HG02973 (cell line): ENCODE measurements at regions not wholly inside any gene's neighbourhood (a gene's known extent, or its start where the extent isn't known, plus 50 kb on each side); places are given as distances from the start of the nearest gene placed in this dataset.

Experiments
- ATAC-seq: cut with Tn5 transposase; IDR thresholded peaks from one replicate; pipeline ENCODE4 v1.9.1; 2021; ENCODE audit warnings: moderate library complexity; ENCODE audit not compliant: unreplicated experiment

- no peak for ATAC-seq
Measured at GRCh38 chr1:195005338-195005737, 1602.9 kb downstream of the KCNT2 start.

- ATAC-seq, result no peak
Measured at GRCh38 chr1:194990483-194990882, 1617.8 kb downstream of the KCNT2 start.

GRCh38 chr1:194975913-194976312 lies 1632.3 kb downstream of the KCNT2 start:
- ATAC-seq, result no peak

- no peak for ATAC-seq
Measured at GRCh38 chr1:194968916-194969315, 1639.3 kb downstream of the KCNT2 start.

- no peak for ATAC-seq
Measured at GRCh38 chr1:194959795-194960194, 1648.4 kb downstream of the KCNT2 start.

GRCh38 chr1:194952171-194952570 lies 1656.1 kb downstream of the KCNT2 start:
- no peak for ATAC-seq

- no peak for ATAC-seq
Measured at GRCh38 chr1:194950584-194950983, 1657.7 kb downstream of the KCNT2 start.

GRCh38 chr1:194940336-194941030 lies 1667.8 kb downstream of the KCNT2 start:
- ATAC-seq, result no peak

GRCh38 chr1:194935864-194936263 lies 1672.4 kb downstream of the KCNT2 start:
- no peak for ATAC-seq

- ATAC-seq, result no peak
Measured at GRCh38 chr1:194931166-194931565, 1677.1 kb downstream of the KCNT2 start.

GRCh38 chr1:194930132-194930531 lies 1678.1 kb downstream of the KCNT2 start:
- ATAC-seq, result no peak

- no peak for ATAC-seq
Measured at GRCh38 chr1:194929357-194929756, 1678.9 kb downstream of the KCNT2 start.

- ATAC-seq, result no peak
Measured at GRCh38 chr1:194919146-194919545, 1689.1 kb downstream of the KCNT2 start.

GRCh38 chr1:194917769-194918168 lies 1690.5 kb downstream of the KCNT2 start:
- no peak for ATAC-seq

- ATAC-seq, result no peak
Measured at GRCh38 chr1:194908643-194909042, 1699.6 kb downstream of the KCNT2 start.

GRCh38 chr1:194903524-194903923 lies 1704.7 kb downstream of the KCNT2 start:
- no peak for ATAC-seq

- ATAC-seq, result no peak
Measured at GRCh38 chr1:194889310-194889709, 1702.9 kb upstream of the B3GALT2 start.

- no peak for ATAC-seq
Measured at GRCh38 chr1:194870860-194871259, 1684.4 kb upstream of the B3GALT2 start.

GRCh38 chr1:194866153-194866552 lies 1679.7 kb upstream of the B3GALT2 start:
- no peak for ATAC-seq

GRCh38 chr1:194865383-194865782 lies 1679.0 kb upstream of the B3GALT2 start:
- no peak for ATAC-seq

- no peak for ATAC-seq
Measured at GRCh38 chr1:194862129-194862528, 1675.7 kb upstream of the B3GALT2 start.

GRCh38 chr1:194860248-194861201 lies 1674.1 kb upstream of the B3GALT2 start:
- no peak for ATAC-seq
